NCI-H2029 treated with DMSO at 0.1 percent for 48 hours (cell line): ENCODE measurements at regions not wholly inside any gene's neighbourhood (a gene's known extent, or its start where the extent isn't known, plus 50 kb on each side); places are given as distances from the start of the nearest gene placed in this dataset.

ENCODE experiments used
- DNase-seq: peaks from one replicate; lab custom pipeline; 2025; lab: John Stamatoyannopoulos, UW

GRCh38 chr11:123255909-123256308, 60.9 kb upstream of the CLMP start:
- no peak for DNase-seq

- DNase-seq, result no peak
Observed at GRCh38 chr11:123254357-123254756, 59.3 kb upstream of the CLMP start.

GRCh38 chr11:123253911-123254310, 58.9 kb upstream of the CLMP start:
- DNase-seq, result no peak

- no peak for DNase-seq
Observed at GRCh38 chr11:123253223-123253622, 58.2 kb upstream of the CLMP start.

- DNase-seq, result no peak
Observed at GRCh38 chr11:123251657-123252344, 56.8 kb upstream of the CLMP start.

GRCh38 chr11:123250892-123251656, 56.0 kb upstream of the CLMP start:
- no peak for DNase-seq

GRCh38 chr11:123249354-123249753, 54.3 kb upstream of the CLMP start:
- DNase-seq, result no peak

GRCh38 chr11:123247813-123248379, 52.8 kb upstream of the CLMP start:
- DNase-seq, result no peak

- no peak for DNase-seq
Observed at GRCh38 chr11:123247496-123247799, 52.4 kb upstream of the CLMP start.

- peak; percentile 38 for DNase-seq
Observed at GRCh38 chr11:123246749-123247495, 51.9 kb upstream of the CLMP start.

GRCh38 chr11:123245567-123245966, 50.5 kb upstream of the CLMP start:
- no peak for DNase-seq
